OCI-M1 (cell line): ENCODE measurements at regions not wholly inside any gene's neighbourhood (a gene's known extent, or its start where the extent isn't known, plus 50 kb on each side); places are given as distances from the start of the nearest gene placed in this dataset.

Experiments
- DNase-seq: peaks from one replicate; lab custom pipeline; 2025; lab: John Stamatoyannopoulos, UW

- DNase-seq, result no peak
Measured at GRCh38 chr9:1331546-1332038, 281.4 kb downstream of the DMRT2 start.

GRCh38 chr9:1332156-1332555, 282.0 kb downstream of the DMRT2 start:
- DNase-seq, result no peak

GRCh38 chr9:1335174-1335573, 285.0 kb downstream of the DMRT2 start:
- DNase-seq, result no peak

- DNase-seq, result no peak
Measured at GRCh38 chr9:1337169-1337568, 287.0 kb downstream of the DMRT2 start.

DNA sequence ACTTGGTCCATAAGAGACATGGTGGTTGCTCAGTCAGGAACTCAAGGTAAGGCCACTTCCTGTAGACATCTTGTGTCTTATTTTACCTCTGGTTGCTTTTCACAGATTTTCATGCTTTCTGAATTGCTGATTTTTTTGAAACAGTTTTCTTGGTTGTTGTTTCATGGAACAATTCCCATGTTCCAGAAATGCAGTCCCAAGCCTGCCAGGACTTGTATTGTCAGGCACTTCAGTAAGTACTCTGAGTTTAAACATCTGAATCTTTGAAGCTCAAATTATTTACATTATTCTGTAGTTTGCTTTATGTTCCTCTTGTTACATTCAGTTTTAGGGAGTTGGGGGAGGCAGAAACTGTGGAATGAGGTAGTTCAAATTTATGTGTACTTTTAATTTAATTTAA, 290.2 kb downstream of the DMRT2 start:
- DNase-seq, result no peak

GRCh38 chr9:1353291-1353690, 303.1 kb downstream of the DMRT2 start:
- no peak for DNase-seq

DNA sequence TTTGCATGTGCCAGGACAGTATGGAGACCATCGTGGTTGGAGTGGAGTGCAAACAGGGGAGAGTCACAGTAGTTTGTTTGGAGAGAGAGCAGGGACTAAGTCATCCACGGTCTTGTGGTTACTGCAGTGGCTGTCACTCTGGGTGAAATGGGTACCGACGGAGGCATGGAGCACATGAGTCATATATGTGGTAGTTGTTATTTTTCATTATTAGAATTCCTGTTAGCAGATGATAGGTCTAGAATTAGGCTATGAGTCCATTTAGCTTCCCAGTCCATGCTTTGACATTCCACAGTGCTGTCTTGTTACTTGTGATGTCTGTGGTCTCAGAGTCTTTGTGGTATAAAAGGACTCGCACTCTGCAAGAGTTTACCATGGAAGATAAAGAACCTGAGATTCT, 303.9 kb downstream of the DMRT2 start:
- DNase-seq, result no peak

DNA sequence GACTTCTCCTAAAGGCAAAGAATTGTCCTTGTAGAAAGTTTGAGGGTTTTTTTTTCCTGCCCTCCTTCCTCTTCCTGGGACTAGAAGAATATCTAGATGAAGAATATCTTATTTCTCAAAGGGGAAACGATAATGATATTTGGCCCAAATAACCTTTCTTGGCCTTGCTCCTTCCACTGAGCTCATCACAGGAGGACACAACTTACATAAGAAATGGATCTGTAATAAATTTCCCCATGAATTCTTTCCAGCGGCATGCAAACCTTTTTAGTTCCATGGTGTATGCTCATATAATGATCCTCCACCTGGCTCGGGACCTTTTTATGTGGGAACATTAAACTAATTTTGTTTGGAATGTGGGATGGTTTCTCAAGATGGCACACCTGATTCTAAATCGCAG, 304.4 kb downstream of the DMRT2 start:
- DNase-seq, result no peak

DNA sequence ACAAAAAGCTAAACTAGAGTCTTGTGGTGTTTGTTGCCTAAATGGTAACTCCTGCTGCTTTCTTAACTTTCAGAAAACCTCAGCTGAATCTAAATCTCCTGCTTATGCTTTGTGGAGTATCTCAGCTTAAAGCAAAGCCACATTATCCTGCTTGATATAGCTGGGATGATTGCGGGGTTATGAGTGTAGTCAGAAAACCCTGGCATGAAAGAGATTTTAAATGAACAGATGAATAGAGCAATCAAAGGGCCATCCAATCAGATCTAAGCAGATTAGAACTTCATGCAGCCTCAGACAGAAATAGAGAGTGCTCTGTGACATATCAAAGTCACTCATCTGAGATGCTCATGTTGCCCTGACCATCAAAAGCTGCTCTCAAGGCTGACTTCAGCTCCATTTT, 305.5 kb downstream of the DMRT2 start:
- DNase-seq, result no peak

DNA sequence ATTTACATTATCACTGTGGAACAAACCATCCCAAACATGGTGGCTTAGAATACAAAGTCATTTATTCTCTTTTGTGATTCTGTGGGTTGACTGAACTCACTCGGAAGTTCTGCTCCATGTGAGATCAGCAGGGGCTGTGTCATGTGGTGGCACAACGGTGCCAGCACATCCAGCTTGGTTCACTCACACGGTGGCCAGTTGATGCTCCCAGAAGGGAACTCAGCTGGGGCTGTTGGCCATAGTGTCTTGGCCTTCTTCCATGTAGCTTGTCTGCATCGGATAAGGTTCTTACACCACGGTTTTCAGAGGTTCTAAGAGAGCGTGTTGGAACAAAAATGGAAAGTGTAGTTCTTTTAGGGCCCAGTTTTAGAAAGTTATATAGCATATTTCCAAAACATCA, 312.7 kb downstream of the DMRT2 start:
- no peak for DNase-seq

DNA sequence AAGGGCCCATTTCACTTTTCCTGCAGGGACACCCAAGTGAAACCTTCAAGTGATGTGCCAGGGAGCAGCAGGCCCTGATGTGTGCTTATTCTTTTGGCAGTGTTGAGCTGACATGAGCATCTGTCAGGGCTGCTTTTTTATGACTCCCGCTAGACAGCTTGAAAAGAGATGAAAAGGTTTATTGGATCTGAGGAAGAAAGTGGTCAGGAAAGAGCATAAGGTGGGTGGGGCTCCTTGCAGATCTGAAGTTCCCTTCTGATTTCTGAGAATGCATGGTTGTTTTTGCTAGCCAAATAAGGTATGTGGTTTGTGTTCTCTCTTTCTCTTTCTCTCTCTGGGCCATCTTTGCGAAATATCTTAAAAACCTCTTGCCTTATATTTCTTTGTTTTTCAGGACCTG, 316.1 kb downstream of the DMRT2 start:
- peak; percentile 67 for DNase-seq

- no peak for DNase-seq
Measured at GRCh38 chr9:1369297-1369696, 319.1 kb downstream of the DMRT2 start.

DNA sequence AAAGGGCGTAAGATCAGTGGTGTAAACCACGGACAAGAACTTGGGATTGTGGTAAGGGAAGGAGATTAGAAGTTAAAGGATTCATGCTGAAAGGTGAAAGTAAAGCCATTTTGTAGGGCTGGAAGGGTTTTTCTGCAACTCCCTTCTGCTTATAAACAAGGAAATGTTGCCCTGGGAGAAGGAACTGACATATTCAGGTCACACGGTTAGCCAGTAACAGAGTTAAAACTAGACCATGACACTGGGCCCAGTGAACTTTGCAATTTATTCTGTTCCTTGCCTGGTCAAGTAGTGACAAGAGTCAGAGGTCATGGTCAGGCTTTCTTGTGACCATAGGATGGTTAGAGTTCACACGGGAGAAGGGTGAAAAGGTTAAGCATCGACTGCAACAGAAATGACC, 323.3 kb downstream of the DMRT2 start:
- no peak for DNase-seq

GRCh38 chr9:1383899-1384455, 333.8 kb downstream of the DMRT2 start:
- no peak for DNase-seq

- no peak for DNase-seq
Measured at GRCh38 chr9:1384816-1385215, 334.7 kb downstream of the DMRT2 start.

DNA sequence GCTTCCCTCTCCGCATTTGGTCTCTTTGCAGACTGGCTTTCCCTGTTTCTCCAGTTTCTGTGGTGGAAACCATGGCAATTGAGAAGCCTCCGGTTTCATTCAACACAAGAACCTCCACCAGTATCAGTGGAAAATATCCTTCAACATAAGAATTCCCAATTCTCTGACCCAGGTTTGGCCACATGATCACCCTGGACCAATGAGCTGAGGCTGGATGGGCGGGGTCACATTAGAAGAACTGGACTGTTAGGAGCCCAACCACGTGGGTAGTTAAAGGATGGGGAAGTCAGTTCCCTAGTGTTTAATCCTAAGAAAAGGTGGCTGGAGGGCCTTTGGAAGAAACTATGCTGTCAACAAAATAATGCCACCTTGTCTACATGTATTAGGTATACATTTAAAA, 336.3 kb downstream of the DMRT2 start:
- DNase-seq, result no peak

- no peak for DNase-seq
Measured at GRCh38 chr9:1388216-1388615, 338.1 kb downstream of the DMRT2 start.

GRCh38 chr9:1400983-1401382, 350.8 kb downstream of the DMRT2 start:
- peak; percentile 1 for DNase-seq

GRCh38 chr9:1404940-1405339, 354.8 kb downstream of the DMRT2 start:
- DNase-seq, result no peak

DNA sequence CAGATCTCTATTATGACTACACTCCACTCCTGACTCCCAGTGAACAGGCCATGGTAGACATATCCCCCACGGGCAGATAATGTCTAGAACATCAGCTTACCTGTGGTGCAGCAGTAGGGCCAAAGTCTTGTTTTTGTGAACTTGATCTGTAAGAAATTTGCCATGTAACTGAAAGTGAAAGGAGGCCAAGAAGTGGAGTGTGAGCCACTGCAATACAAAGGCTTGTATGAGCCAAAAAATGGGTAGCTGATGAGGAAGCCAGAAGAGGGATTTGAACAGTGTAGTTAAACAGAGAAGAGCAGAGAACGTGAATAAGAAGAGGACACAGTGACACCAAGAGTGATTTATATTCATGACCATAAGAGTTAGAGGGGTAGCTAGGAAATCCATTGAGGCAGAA, 361.7 kb downstream of the DMRT2 start:
- no peak for DNase-seq

DNA sequence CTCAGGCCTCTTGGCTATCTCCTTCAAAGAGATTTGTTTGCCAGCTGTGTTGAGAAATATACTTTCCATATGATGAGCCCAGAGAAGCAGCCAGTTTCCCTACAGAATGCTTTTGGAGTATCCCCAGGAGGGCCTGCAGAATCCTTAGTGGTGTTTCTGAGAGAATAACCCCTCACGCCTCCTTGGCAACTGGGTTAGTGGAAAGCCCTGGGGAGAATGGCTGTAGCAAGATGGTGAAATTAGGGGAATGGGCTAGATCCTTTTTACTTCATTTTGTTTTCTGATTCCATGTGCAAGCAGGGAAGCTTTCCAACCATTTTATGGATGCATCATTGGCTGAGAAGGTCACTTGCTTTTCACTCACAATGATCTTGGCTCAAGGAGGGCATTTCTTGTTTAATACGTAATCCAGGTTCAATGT, 364.6 kb downstream of the DMRT2 start:
- DNase-seq, result no peak

DNA sequence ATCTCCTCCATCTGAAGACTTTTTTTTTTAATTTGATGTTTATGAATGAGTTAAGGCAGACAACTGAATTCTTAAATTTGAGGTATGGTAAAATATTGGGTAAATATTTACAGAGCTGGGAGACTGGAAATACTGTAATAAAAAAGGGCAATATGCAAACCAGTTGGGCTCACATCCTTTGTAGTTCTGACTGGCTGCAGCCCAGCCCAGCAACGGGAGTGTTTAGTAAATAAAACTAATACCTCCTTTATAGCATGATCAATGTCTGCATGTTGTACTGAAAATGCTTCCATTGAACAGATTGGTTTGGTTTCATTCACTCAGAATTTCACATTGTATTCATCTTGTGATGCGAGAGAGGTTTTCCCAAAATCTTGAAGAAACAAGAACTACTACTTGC, 365.0 kb downstream of the DMRT2 start:
- DNase-seq, result no peak

DNA sequence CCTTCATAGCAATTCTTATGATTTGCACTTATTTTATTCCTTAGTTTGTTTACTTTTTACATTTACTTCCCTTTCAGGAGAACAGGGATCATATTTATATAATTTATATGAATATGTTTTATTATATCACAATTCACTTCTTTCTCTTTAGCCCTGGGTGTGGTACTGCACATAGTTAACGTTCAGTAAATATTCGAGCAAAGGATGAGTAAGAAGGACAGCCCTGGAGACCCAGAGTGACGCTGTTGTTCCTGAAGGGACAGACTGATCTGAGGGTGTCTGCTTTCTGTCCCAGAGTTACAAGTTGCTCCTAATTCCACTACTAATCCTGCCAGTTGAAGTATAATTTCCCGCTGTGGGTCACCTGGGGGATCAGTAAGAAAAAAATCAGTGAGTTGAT, 366.1 kb downstream of the DMRT2 start:
- DNase-seq, result no peak

DNA sequence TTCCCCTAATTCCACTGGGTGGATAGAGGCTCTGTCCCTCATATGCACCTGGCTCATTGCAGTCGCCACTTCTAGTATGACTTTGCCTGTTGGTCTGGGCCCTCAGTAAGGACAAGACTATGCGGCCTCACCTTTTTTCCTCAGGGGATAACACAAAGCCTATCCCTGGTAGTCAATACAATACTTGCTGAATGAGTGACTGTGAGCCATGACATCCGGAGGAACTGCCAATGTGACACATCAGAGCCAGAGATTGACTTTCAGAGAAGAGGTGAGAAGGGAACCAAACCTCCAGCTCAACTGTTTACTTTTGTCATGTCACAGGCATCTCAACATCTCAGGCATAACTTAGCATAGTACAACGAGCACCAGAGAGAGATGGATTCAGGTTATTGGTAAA, 371.3 kb downstream of the DMRT2 start:
- no peak for DNase-seq

DNA sequence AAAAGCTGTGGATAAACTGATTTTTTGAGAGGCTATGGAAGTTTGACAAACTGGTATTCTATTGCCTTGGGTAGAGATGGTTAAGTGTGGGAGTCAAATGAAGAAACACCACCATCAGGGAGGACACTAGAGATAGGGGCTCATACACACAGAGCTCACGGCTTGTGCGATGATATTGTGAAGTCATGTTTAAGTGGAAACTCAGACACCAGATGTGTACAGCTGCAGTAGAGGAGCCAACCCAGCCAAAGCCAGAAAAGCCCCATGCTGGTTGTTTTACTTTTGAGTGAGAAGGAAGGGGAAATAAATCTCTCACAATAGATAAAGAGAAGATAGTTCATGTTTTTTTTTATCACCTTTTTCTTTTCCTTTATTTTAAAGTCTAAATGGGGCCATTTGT, 377.7 kb downstream of the DMRT2 start:
- DNase-seq, result no peak
